ENCODE measurements at regions not wholly inside any gene's neighbourhood (a gene's known extent, or its start where the extent isn't known, plus 50 kb on each side); places are given as distances from the start of the nearest gene placed in this dataset.

DNA sequence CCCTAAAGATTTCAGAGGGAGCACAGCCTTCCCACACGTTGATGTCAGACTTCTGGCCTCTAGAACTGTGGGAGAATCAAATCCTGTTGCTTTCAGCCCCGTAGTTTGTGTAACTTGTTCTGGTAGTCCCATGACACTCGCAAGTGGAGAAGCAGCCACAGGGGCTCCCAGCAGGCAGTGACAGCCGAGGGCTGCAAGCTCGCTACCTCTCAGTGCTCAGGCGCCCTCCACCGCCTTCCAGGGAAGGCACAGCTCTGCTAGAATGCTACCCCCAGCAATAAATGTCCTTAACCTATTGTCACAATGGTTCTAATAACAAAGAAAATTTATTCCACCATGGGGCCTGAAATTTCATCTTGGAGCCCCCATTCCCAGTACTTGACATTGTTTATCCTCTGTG, 143.1 kb upstream of the ZNF236 start:
- DNase-seq, result no peak

- DNase-seq, result no peak
Measured at GRCh38 chr18:76678248-76678647, 144.1 kb upstream of the ZNF236 start.

DNA sequence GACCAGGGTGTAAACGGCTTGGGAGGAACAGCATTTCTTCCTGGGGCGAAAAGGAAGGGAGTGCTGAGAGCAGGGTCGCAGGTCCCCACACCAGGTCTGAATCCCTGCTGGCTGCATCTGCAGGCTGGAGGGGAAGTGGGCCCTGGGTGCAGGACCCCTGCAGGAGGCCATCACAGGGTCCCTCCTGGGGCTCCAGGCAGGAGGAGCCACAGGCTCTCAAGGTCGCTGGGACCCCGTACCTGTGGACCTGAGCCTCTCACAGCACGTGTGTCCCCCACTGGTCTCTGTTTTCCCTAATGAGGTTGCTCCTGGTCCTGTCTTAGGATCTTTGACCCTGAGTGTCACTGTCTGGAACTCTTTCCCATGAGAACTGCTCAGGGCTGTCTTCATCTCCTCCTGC, 147.8 kb upstream of the ZNF236 start:
- no peak for DNase-seq

GRCh38 chr18:76673281-76674185, 148.8 kb upstream of the ZNF236 start:
- no peak for DNase-seq

- DNase-seq, result no peak
Measured at GRCh38 chr18:76672627-76673026, 149.7 kb upstream of the ZNF236 start.

DNA sequence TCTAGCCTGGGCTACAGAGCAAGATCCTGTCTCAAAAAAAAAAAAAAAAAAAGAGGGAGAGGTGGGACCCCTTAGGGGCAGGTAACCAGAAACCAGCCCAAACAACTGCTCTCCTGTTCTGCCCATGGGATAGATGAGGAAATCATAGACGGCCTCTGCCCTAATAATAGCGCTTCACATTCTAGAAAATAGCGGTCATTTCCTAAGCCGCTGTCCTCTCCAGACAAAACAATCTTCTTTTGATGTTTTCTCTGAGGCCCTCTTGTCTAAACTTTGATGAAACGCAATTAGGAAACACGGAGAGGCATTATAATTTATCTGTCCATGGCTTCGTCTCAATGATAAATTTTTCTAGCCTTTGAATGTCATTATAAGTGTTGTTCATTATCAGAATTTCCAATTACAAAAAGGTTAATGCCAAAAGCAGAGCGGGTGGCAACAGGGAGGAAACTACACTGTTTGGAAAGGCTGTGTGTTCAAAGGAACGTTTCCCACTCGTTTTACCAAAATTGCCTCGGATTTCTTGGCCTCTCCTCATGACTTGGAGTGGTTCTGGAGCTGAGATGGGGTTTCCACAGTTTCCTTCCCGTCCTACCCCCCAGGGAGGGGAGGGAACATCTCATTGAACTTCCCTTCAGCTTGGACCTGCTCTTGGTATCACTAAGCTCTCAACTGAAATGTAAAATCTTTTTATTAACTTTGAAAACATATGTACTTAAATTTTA, 151.6 kb upstream of the ZNF236 start:
- no peak for DNase-seq

DNA sequence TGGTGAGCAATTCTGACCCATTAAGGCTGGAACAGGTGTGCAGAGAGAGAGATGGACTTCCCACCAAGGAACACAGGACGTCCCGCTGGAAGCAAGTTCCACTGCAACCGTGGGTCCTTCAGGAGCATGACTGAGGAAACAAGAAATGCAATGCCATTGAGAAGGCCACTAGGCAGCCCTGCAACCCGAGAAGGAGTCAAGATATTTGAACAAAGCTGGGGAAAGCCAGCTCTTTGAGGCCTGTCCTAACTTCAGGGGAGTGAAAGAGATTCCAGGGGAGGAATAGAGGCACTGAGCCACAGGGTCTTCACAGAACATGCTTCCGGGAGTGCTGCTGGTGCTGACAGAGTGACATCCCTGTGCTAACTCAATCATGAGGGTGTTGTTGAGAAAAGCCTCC, 153.8 kb upstream of the ZNF236 start:
- DNase-seq, result no peak

- DNase-seq, result no peak
Measured at GRCh38 chr18:76668119-76668518, 154.2 kb upstream of the ZNF236 start.

DNA sequence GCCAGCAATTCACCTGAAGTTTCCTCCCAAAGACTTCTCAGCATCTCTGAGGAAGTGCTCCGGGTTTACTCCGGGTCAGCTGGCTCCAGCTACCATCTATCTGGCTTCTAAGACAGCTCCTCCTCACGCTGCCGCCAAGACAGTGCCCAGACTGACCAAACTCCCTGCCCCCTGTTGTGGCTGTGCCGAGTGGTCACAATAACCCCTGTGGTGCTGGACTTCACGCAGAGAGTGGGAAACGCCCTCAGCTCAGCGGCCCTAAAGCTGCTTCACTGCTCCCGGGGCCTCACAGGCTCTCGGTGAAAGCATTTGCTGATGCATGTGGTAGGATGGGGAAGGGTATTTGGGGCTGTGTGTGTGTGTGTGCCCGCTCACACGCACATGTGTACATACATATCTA, 154.8 kb upstream of the ZNF236 start:
- DNase-seq, result no peak

GRCh38 chr18:76662626-76663025, 159.7 kb upstream of the ZNF236 start:
- DNase-seq, result no peak

GRCh38 chr18:76660571-76661192, 161.7 kb upstream of the ZNF236 start:
- DNase-seq, result no peak

- no peak for DNase-seq
Measured at GRCh38 chr18:76658627-76659026, 163.6 kb upstream of the ZNF516 start.

DNA sequence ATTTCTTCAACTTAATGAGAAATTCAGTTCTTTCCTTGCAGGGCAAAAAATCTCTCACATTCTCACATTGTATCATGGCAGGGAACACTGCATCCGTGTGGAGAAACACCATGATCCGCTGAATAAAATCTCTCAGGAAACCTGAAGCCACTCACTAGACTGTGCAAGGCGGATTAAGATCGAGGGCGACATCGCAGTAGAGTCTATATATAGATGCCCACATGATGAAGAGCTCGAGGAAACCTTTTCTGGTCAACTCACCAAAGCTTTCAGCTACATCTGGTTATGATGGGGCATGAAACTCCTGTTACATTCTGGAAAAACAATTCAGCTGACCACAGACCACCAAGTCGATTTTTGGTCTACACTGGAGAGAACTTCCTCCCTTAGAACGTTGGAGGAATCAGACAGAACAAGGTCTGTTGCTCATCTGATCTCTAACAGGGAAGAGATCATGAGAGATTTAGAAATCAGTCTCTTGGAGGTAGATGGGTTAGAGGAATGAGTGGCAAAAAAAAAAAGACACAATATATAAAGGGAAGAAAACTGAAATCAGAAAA, 162.9 kb upstream of the ZNF516 start:
- DNase-seq, result no peak

DNA sequence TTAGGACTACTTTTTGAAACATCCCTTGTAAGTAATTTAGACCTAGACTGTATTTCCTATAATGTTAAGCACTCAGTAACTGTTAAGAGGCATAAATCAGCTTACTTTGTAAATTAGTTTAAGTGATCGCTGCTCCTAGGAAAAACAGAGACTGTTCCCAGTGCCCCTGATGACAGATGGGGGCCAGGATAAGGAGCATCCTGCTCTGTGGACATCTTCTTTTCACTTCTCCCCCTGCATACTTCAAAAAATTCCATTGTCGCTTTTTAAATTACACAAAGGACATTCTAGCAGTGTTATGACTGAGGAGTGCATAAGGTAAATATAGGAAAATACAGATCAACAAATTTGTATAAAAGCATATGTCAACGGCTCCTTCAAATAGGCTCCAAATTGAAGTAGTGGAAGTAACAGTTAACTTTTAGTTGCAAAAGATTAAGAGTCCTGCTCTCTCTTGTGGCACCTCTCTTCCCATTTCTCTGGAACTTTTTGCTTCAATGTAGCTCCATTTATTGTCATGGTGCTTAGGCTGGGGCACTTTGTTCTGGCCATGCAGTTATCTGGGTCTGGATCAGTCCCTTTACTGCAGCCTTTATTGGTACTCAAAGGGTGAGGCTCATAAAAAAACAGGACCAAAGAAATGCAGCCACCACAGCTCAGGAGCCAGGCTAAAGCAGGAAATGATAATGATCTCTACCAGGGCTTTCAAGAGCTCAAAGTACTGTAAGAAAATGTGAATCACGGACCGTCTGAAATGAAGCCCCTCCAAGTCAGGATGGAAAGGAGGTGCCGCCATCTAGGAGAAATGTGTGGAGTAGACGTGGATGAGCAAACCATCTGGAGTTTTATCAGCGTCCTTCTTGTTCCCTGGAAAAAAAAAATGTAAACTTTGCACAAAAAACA, 162.1 kb upstream of the ZNF516 start:
- no peak for DNase-seq

DNA sequence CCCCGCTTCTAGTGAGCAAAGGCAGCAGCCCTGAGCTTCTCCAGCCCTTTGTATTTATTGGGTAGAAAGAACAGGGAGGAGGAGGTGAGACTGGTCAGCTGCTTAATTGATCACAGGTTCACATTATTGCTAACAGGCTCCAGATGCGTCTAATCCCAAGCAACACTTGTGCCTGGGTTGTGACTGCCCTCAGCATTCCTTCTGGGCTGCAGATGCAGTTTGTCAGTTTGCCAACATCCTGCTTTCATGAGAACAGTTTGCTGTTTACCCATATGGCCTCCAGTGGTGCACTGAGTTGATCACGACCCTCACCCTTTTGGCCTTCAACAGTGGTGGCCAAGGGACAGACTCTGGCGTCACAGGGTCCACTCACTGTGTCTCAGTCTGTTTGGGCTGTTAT, 159.5 kb upstream of the ZNF516 start:
- peak; percentile 63 for DNase-seq

DNA sequence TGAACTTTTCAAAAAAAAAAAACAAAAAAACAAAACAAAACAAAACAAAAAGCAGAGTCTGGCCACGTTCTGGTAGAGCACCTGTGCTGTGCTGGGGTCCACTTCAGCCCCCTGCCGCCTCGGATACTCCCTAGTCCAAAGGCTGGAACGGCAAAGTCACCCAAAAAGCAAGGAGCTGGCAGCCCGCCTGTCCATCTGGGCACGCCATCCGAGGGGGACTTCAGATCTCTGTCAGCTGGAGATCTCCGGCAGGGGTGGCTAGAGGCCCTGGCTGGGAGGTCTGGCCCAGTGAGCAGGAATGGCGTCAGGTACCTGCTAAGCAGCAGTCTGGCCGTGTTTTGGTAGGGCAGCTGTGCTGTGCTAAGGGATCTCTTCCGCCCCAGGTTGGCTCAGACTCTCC, 152.3 kb upstream of the ZNF516 start:
- DNase-seq, result no peak

DNA sequence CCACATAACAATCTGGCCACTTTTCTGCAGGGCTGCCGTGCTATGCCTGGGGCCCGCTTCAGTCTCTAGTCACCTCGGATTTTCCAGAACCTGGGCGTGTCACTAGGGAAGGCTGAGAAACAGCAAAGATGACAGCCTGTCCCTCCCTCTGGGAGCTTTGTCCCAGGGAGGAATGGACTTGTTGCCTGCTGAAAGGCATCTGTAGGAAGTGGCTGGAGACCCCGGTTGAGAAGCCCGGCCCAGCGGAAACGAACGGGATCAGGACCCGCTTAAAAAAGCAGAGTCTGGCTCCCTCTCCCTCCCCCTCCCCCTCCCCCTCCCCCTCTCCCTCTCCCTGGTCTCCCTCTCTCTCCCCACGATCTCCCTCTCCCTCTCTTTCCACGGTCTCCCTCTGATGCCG, 149.5 kb upstream of the ZNF516 start:
- DNase-seq, result no peak

- DNase-seq, result no peak
Measured at GRCh38 chr18:76643996-76644395, 149.0 kb upstream of the ZNF516 start.

- no peak for DNase-seq
Measured at GRCh38 chr18:76643199-76643598, 148.2 kb upstream of the ZNF516 start.

GRCh38 chr18:76640438-76640837, 145.4 kb upstream of the ZNF516 start:
- no peak for DNase-seq

DNA sequence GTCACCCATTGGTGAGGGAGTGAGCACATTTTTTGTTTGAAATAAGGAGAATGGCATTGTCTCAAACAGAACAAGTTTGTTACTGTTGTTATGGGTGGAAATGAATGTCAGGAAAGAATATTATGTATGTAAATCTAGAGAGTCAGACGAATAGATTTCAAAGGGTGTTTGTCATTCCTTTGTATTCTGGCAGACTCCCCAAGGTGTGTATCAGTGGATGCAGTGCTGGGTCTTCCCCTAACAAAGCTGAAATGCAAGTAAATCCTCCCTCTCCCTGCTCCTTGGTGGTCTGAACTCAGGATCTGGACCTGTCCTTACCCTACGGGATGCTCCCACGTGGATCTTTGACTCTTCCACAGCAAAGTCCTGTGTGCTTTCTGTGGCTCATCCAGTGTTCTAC, 139.5 kb upstream of the ZNF516 start:
- no peak for DNase-seq

GRCh38 chr18:76633588-76634269, 138.7 kb upstream of the ZNF516 start:
- no peak for DNase-seq
